GM21360 (cell line): ENCODE measurements at regions not wholly inside any gene's neighbourhood (a gene's known extent, or its start where the extent isn't known, plus 50 kb on each side); places are given as distances from the start of the nearest gene placed in this dataset.
A peak's percentile ranks its signal among the peaks of the same experiment; 100 is the strongest.

ENCODE experiments used
- ATAC-seq: cut with Tn5 transposase; IDR thresholded peaks from one replicate; pipeline ENCODE4 v1.9.1; 2021; ENCODE audit warnings: mild to moderate bottlenecking, moderate library complexity; ENCODE audit not compliant: unreplicated experiment

- no peak for ATAC-seq
These were observed 111.7 kb upstream of the RAB27B start for GRCh38 chr18:54716586-54716985.

- peak; percentile 80 for ATAC-seq
These were observed 110.4 kb upstream of the RAB27B start for GRCh38 chr18:54717673-54718407.

GRCh38 chr18:54718408-54718773 is 109.9 kb upstream of the RAB27B start:
- no peak for ATAC-seq

GRCh38 chr18:54720620-54721019 is 107.7 kb upstream of the RAB27B start:
- no peak for ATAC-seq

GRCh38 chr18:54726143-54726542 is 102.1 kb upstream of the RAB27B start:
- ATAC-seq, result no peak

GRCh38 chr18:54734059-54734458 is 94.2 kb upstream of the RAB27B start:
- ATAC-seq, result no peak

GRCh38 chr18:54736981-54737380 is 91.3 kb upstream of the RAB27B start:
- no peak for ATAC-seq

GRCh38 chr18:54737986-54738385 is 90.3 kb upstream of the RAB27B start:
- ATAC-seq, result no peak

- no peak for ATAC-seq
These were observed 88.8 kb upstream of the RAB27B start for GRCh38 chr18:54739476-54739875.

GRCh38 chr18:54740136-54740846 is 88.0 kb upstream of the RAB27B start:
- ATAC-seq, result no peak

- ATAC-seq, result no peak
These were observed 86.2 kb upstream of the RAB27B start for GRCh38 chr18:54742120-54742519.

- no peak for ATAC-seq
These were observed 85.3 kb upstream of the RAB27B start for GRCh38 chr18:54742659-54743604.

GRCh38 chr18:54743605-54743995 is 84.7 kb upstream of the RAB27B start:
- no peak for ATAC-seq

GRCh38 chr18:54749291-54749690 is 79.0 kb upstream of the RAB27B start:
- no peak for ATAC-seq

GRCh38 chr18:54750350-54750749 is 77.9 kb upstream of the RAB27B start:
- ATAC-seq, result no peak

- ATAC-seq, result no peak
These were observed 76.1 kb upstream of the RAB27B start for GRCh38 chr18:54752185-54752584.

- ATAC-seq, result no peak
These were observed 72.8 kb upstream of the RAB27B start for GRCh38 chr18:54755456-54755855.

- ATAC-seq, result no peak
These were observed 65.9 kb upstream of the RAB27B start for GRCh38 chr18:54762386-54762785.

- no peak for ATAC-seq
These were observed 63.5 kb upstream of the RAB27B start for GRCh38 chr18:54764786-54765185.

- no peak for ATAC-seq
These were observed 62.5 kb upstream of the RAB27B start for GRCh38 chr18:54765636-54766375.

- no peak for ATAC-seq
These were observed 61.6 kb upstream of the RAB27B start for GRCh38 chr18:54766634-54767033.
